K562 (cell line): ENCODE measurements at regions not wholly inside any gene's neighbourhood (a gene's known extent, or its start where the extent isn't known, plus 50 kb on each side); places are given as distances from the start of the nearest gene placed in this dataset.

Experiments used
- ATAC-seq: fragments of 200-7000 bp; cut with Tn5 transposase; 3 replicates; pipeline ENCODE4 v1.9.1; 2020; ENCODE audit warnings: moderate library complexity
- BruUV-seq: library from RNA; stranded (reverse); fragments of 400-500 nt; replicated peaks from 2 replicates; lab custom pipeline; 2021; lab: Mats Ljungman, UMichigan
- CTCF ChIA-PET: fragments of 300-600 bp; formaldehyde crosslinking; extraction: SDS; loops from one replicate; lab custom pipeline; 2021; ENCODE audit warnings: low intra/inter-chr PET ratio; lab: Yijun Ruan, JAX
- POLR2A ChIA-PET: fragments of 300-600, 350-650 bp; sonication (Branson Sonifier 250); formaldehyde crosslinking; extraction: SDS; loops from one replicate; lab custom pipeline; 2021; ENCODE audit warnings: antibody characterized with exemption, inconsistent platforms; lab: Yijun Ruan, JAX
- DNase-seq, 4 experiments: peaks; one replicate each; pipeline versions ENCODE4 v3.0.0 to v3.0.0-alpha.2; 2011 to 2018; ENCODE audit warnings: low spot score in 3 of 4, mixed read lengths in 3 of 4; ENCODE audit errors: extremely low read depth in 1 of 4
- FAIRE-seq: peaks from 2 replicates; lab custom pipeline; 2011; peaks lifted over from hg19 to GRCh38; lab: Jason Lieb, UNC
- H2AFZ ChIP-seq: 2 replicates; pipeline ENCODE4 v1.6.0; 2011; ENCODE audit warnings: low read depth, low read length, control low read depth, inconsistent platforms
- H3K27ac ChIP-seq: fragments of 200-600 bp; 3 replicates; pipeline ENCODE4 v1.8.0; 2011; ENCODE audit warnings: low read depth, mild to moderate bottlenecking, control low read depth, inconsistent platforms, low read length, moderate library complexity, mixed read lengths; ENCODE audit errors: extremely low read depth
- H3K27me3 ChIP-seq, 2 experiments: fragments of 300-600 bp in 1 of 2; 2 replicates in 1 of 2; 3 replicates in 1 of 2; pipeline versions ENCODE4 v1.6.0 to v1.8.0; 2011; ENCODE audit warnings: inconsistent platforms in 2 of 2, low read length in 2 of 2, mild to moderate bottlenecking in 1 of 2, mixed read lengths in 1 of 2, moderate library complexity in 1 of 2; ENCODE audit not compliant: control insufficient read depth in 2 of 2, insufficient read depth in 2 of 2
- H3K36me3 ChIP-seq: fragments of 300-600 bp; 3 replicates; pipeline ENCODE4 v1.8.0; 2011; ENCODE audit warnings: mild to moderate bottlenecking, low read length, inconsistent platforms; ENCODE audit not compliant: control insufficient read depth, insufficient read depth
- H3K4me1 ChIP-seq, 2 experiments: fragments of 200-600 bp in 1 of 2; replicated peaks in 1 of 2; 2 replicates in 1 of 2; 3 replicates in 1 of 2; pipeline versions ENCODE4 v1.5.1 to v1.8.0; 2011; ENCODE audit warnings: inconsistent platforms in 2 of 2, low read length in 2 of 2, mild to moderate bottlenecking in 1 of 2, mixed read lengths in 1 of 2, moderate library complexity in 1 of 2; ENCODE audit not compliant: control insufficient read depth in 2 of 2, insufficient read depth in 2 of 2
- H3K4me2 ChIP-seq: 2 replicates; pipeline ENCODE4 v1.6.1; 2011; ENCODE audit warnings: low read length, control low read depth, inconsistent platforms, mixed read lengths; ENCODE audit not compliant: insufficient read depth
- H3K4me3 ChIP-seq: fragments of 200-600 bp; sonication (generic), shearing (Covaris generic); 2 replicates; pipeline ENCODE4 v1.5.1; 2016; ENCODE audit warnings: control low read depth, inconsistent platforms
- H3K79me2 ChIP-seq: fragments of 200-600 bp; 3 replicates; pipeline ENCODE4 v1.8.0; 2011; ENCODE audit warnings: low read length, inconsistent platforms; ENCODE audit not compliant: control insufficient read depth, insufficient read depth
- H3K9ac ChIP-seq, 2 experiments: 2 replicates each; pipeline versions ENCODE4 v1.6.0 to v1.6.1; 2011; ENCODE audit warnings: low read depth in 2 of 2, low read length in 2 of 2, control low read depth in 1 of 2, inconsistent platforms in 1 of 2, mild to moderate bottlenecking in 1 of 2, mixed read lengths in 1 of 2; ENCODE audit not compliant: insufficient read depth in 1 of 2
- H3K9me1 ChIP-seq: one replicate; pipeline ENCODE4 v1.6.0; 2011; ENCODE audit warnings: inconsistent platforms, mild to moderate bottlenecking, low read length, moderate library complexity; ENCODE audit not compliant: control insufficient read depth, insufficient read depth
- H3K9me3 ChIP-seq: replicated peaks from 2 replicates; pipeline ENCODE4 v1.5.1; 2011; ENCODE audit warnings: low read depth, low read length, inconsistent platforms; ENCODE audit not compliant: control insufficient read depth, insufficient read depth
- H4K20me1 ChIP-seq: replicated peaks from 2 replicates; pipeline ENCODE4 v1.6.1; 2011; ENCODE audit warnings: low read length, inconsistent platforms, mixed read lengths; ENCODE audit not compliant: control insufficient read depth, insufficient read depth
- EP400 ChIP-seq: fragments of 450-650 bp; IDR thresholded peaks from 2 replicates; pipeline ENCODE4 v1.6.1; 2017; ENCODE audit warnings: antibody characterized with exemption, mild to moderate bottlenecking, moderate library complexity
- JUN ChIP-seq, 2 experiments: sonication (generic) in 1 of 2; formaldehyde crosslinking in 1 of 2; IDR thresholded peaks; 2 replicates each; pipeline versions ENCODE4 v1.6.1 to v1.8.0; 2012 to 2022; ENCODE audit warnings: borderline replicate concordance in 2 of 2, mild to moderate bottlenecking in 2 of 2, improper control_type of control experiment in 1 of 2, low read depth in 1 of 2, low read length in 1 of 2, missing genetic modification reagents in 1 of 2
- LCOR ChIP-seq: sonication (generic); formaldehyde crosslinking; IDR thresholded peaks from 2 replicates; pipeline ENCODE4 v1.8.0; 2022; ENCODE audit warnings: mild to moderate bottlenecking, missing genetic modification reagents
- MAFG ChIP-seq: fragments of 450-650 bp; conservative IDR thresholded peaks from 2 replicates; pipeline ENCODE4 v1.6.1; 2016; ENCODE audit warnings: missing genetic modification characterization, missing compliant biosample characterization
- MBD1 ChIP-seq: fragments of 250-450 bp; sonication (Bioruptor Pico); IDR thresholded peaks from 2 replicates; pipeline ENCODE4 v1.8.0; 2022; ENCODE audit warnings: inconsistent platforms
- MBD2 ChIP-seq: sonication (generic); IDR thresholded peaks from 2 replicates; pipeline ENCODE4 v1.6.1; 2016; ENCODE audit warnings: low read depth, borderline replicate concordance
- NFE2L1 ChIP-seq: fragments of 450-650 bp; IDR thresholded peaks from 2 replicates; pipeline ENCODE4 v1.6.1; 2016; ENCODE audit warnings: missing genetic modification characterization, low read depth, mild to moderate bottlenecking, missing compliant biosample characterization, moderate library complexity, borderline replicate concordance
- NR1H2 ChIP-seq: sonication (generic); formaldehyde crosslinking; IDR thresholded peaks from 2 replicates; pipeline ENCODE4 v1.4.0; 2020; ENCODE audit warnings: mild to moderate bottlenecking, missing genetic modification reagents
- PRMT5 ChIP-seq: sonication (generic); formaldehyde crosslinking; IDR thresholded peaks from 2 replicates; pipeline ENCODE4 v1.5.0; 2020; ENCODE audit warnings: missing genetic modification reagents
- RAD51 ChIP-seq: fragments of 450-650 bp; IDR thresholded peaks from 2 replicates; pipeline ENCODE4 v1.7.1; 2016; ENCODE audit warnings: low read depth, mild to moderate bottlenecking, borderline replicate concordance
- ZNF551 ChIP-seq: fragments of 250-450 bp; sonication (Bioruptor Pico); IDR thresholded peaks from 2 replicates; pipeline ENCODE4 v1.5.0; 2021; ENCODE audit warnings: mild to moderate bottlenecking, moderate library complexity
- ZNF830 ChIP-seq: fragments of 250-450 bp; sonication (Bioruptor Pico); IDR thresholded peaks from 2 replicates; pipeline ENCODE4 v1.5.0; 2021; ENCODE audit warnings: mild to moderate bottlenecking
- WGBS: fragments of 100-300 bp; shearing (Covaris generic); methylation state at CpG from one replicate; pipeline ENCODE4 v1.1.6; 2016; ENCODE audit warnings: low coverage, mixed read lengths; ENCODE audit not compliant: insufficient coverage; ENCODE audit errors: missing lambda C conversion rate; 5-methylcytosine and 5-hydroxymethylcytosine counted together
- in situ Hi-C: fragments of 300-500 bp; cut with MboI; formaldehyde crosslinking; loops from 4 replicates; pipeline ENCODE4 v1.15.0; 2018; ENCODE audit warnings: inconsistent platforms, mixed read lengths
- intact Hi-C: fragments of 100-400 bp; cut with micrococcal nuclease; formaldehyde crosslinking; loops from 2 replicates; pipeline ENCODE4 v1.14.2; 2022

DNA sequence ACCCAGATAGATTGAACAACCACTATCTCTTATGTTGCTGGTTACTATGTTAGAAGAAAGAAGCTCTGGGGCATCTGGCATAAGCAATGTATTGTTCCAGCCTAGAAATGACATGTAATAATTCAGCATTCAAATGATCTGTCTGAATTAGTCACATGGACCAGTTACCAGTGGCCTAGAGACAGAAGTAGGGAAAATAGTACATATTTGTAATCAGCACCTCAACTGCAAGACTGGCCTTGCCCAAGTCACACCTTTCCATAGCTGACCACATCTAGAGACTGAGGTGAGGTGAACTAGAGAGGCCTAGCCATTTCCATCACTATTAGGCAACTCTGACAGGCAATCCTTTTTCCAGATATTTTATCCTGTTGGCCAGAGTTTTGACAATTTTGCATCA, 315.6 kb upstream of the KCND2 start:
- Histone ChIP-seq H3K4me3 (no peak overlapping the region), H3K9me3 (peaks cover under 1% of the 10 kb centered on the region; the same call in 1 of the 2 replicates), H4K20me1 (no peaks in the 10 kb centered on the region), H3K9me1 (no peaks in the 10 kb centered on the region), H3K27ac (no peak overlapping the region), H3K27me3 (no peaks in the 10 kb centered on the region), H3K9ac (no peak overlapping the region), H3K4me2 (no peak overlapping the region), H3K4me1 (no peaks in the 10 kb centered on the region), H3K36me3 (no peaks in the 10 kb centered on the region), H2AFZ (no peak overlapping the region), H3K79me2 (no peaks in the 10 kb centered on the region)
- ChIA-PET CTCF (no interaction called here), POLR2A (no interaction called here)
- intact Hi-C loops, result no loop called here
- in situ Hi-C loops, result no loop called here
- BruUV-seq, result no TSS peak
- DNase-seq (no peak), ATAC-seq (no peak; the same call in 2 of the 3 replicates), FAIRE-seq (no peak)
- TF ChIP-seq EP400 (no peak), MBD2 (no peak), JUN (IDR thresholded peaks at IDR 0.05; ENCODE audit: borderline replicate concordance, low read depth, low read length) (no peak), JUN (CRISPR knock-in tag; IDR thresholded peaks at IDR 0.05; ENCODE audit: borderline replicate concordance) (no peak), ZNF830 (CRISPR knock-in tag) (no peak)

GRCh38 chr7:119959811-119960210, 313.2 kb upstream of the KCND2 start:
- CTCF ChIA-PET, result no interaction called here
- in situ Hi-C loops, result no loop called here
- DNase-seq (no peak), ATAC-seq (no peak), FAIRE-seq (no peak)
- Histone ChIP-seq H3K4me3 (no peak overlapping the region), H3K79me2 (no peaks in the 10 kb centered on the region), H3K27ac (no peak overlapping the region), H3K4me1 (peaks cover 0 to 6% of the 10 kb centered on the region in 2 experiments; a peak in 2 of 5 replicates), H3K4me2 (no peak overlapping the region), H3K27me3 (no peaks in the 10 kb centered on the region), H3K9me3 (no peaks in the 10 kb centered on the region), H3K36me3 (no peaks in the 10 kb centered on the region), H3K9ac (no peak overlapping the region), H2AFZ (no peak overlapping the region), H4K20me1 (no peaks in the 10 kb centered on the region), H3K9me1 (no peaks in the 10 kb centered on the region)
- no TSS peak for BruUV-seq
- intact Hi-C loops, result no loop called here
- 17% methylated on average over 1 of the region's 1 CpG for WGBS
- POLR2A ChIA-PET, result interaction anchor here (2.4 kb wide), 1 partner anchor 10 kb away, joined by 7 read pairs; no protein-coding TSS in a partner anchor
- TF ChIP-seq PRMT5 (CRISPR knock-in tag) (no peak), NFE2L1 (tag) (no peak), LCOR (no peak), RAD51 (no peak), ZNF551 (CRISPR knock-in tag) (no peak), MAFG (tag) (no peak), NR1H2 (CRISPR knock-in tag) (no peak), MBD1 (no peak)
